RWPE2 (cell line): ENCODE measurements at regions not wholly inside any gene's neighbourhood (a gene's known extent, or its start where the extent isn't known, plus 50 kb on each side); places are given as distances from the start of the nearest gene placed in this dataset.

ENCODE experiments used
- ATAC-seq: fragments of 200-7000 bp; cut with Tn5 transposase; 3 replicates; pipeline ENCODE4 v1.9.1; 2021; ENCODE audit warnings: low read depth
- DNase-seq: peaks from one replicate; pipeline ENCODE4 v3.0.0-alpha.2; 2020; ENCODE audit warnings: low spot score
- H3K27ac ChIP-seq: fragments of 450-650 bp; 2 replicates; pipeline ENCODE4 v1.5.1; 2017; ENCODE audit warnings: mild to moderate bottlenecking; ENCODE audit not compliant: poor library complexity, severe bottlenecking
- H3K27me3 ChIP-seq: fragments of 250-450 bp; sonication (Bioruptor Pico); 2 replicates; pipeline ENCODE4 v1.5.1; 2021; ENCODE audit warnings: mild to moderate bottlenecking, moderate library complexity; ENCODE audit not compliant: insufficient read depth, poor library complexity, severe bottlenecking
- H3K36me3 ChIP-seq: fragments of 250-450 bp; sonication (Bioruptor Pico); 2 replicates; pipeline ENCODE4 v1.5.1; 2020; ENCODE audit warnings: low read depth, mild to moderate bottlenecking, moderate library complexity
- H3K4me1 ChIP-seq: fragments of 250-450 bp; sonication (Bioruptor Pico); 2 replicates; pipeline ENCODE4 v1.5.1; 2021; ENCODE audit warnings: mild to moderate bottlenecking, moderate library complexity; ENCODE audit not compliant: insufficient read depth, poor library complexity, severe bottlenecking
- H3K4me3 ChIP-seq: fragments of 250-450 bp; sonication (Bioruptor Pico); 2 replicates; pipeline ENCODE4 v1.5.1; 2021; ENCODE audit warnings: mild to moderate bottlenecking, moderate library complexity; ENCODE audit not compliant: severe bottlenecking
- H3K9me3 ChIP-seq: fragments of 250-450 bp; sonication (Bioruptor Pico); 2 replicates; pipeline ENCODE4 v1.5.1; 2021; ENCODE audit warnings: mild to moderate bottlenecking, moderate library complexity; ENCODE audit not compliant: severe bottlenecking
- TF ChIP-seq, protein P1 (sequence below): fragments of 450-650 bp; IDR thresholded peaks from one replicate; pipeline ENCODE4 v1.5.1; 2017; ENCODE audit warnings: mild to moderate bottlenecking, moderate library complexity; ENCODE audit not compliant: poor library complexity, severe bottlenecking

DNA sequence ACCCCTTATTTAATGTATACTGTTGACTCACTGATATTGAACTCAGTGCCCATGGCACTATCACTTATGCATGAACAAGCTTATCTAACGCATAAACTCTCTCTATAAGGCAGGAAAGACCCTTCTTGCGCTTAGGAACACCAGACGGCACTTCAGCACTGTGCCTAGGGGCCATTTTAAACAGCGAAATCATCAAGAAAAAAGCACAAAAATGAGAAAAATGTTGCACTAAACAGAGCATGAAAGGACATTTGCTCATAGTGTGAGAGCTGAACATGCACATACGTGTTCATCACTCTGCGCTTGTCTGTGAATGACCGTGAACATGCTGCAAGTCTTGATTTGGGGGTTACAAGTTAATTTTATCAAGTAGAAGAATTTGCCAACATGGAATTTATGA lies 109.6 kb downstream of the WDR11 start:
- H3K9me3 ChIP-seq = no peaks in the 10 kb centered on the region
- H3K36me3 ChIP-seq = no peaks in the 10 kb centered on the region
- H3K4me1 ChIP-seq = peaks cover 4% of the 10 kb centered on the region
- H3K4me3 ChIP-seq = no peak overlapping the region
- ATAC-seq (no peak), DNase-seq (no peak)
- TF ChIP-seq, protein P1, sequence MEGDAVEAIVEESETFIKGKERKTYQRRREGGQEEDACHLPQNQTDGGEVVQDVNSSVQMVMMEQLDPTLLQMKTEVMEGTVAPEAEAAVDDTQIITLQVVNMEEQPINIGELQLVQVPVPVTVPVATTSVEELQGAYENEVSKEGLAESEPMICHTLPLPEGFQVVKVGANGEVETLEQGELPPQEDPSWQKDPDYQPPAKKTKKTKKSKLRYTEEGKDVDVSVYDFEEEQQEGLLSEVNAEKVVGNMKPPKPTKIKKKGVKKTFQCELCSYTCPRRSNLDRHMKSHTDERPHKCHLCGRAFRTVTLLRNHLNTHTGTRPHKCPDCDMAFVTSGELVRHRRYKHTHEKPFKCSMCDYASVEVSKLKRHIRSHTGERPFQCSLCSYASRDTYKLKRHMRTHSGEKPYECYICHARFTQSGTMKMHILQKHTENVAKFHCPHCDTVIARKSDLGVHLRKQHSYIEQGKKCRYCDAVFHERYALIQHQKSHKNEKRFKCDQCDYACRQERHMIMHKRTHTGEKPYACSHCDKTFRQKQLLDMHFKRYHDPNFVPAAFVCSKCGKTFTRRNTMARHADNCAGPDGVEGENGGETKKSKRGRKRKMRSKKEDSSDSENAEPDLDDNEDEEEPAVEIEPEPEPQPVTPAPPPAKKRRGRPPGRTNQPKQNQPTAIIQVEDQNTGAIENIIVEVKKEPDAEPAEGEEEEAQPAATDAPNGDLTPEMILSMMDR = no peak
- H3K27ac ChIP-seq = no peak overlapping the region
- H3K27me3 ChIP-seq = no peaks in the 10 kb centered on the region

DNA sequence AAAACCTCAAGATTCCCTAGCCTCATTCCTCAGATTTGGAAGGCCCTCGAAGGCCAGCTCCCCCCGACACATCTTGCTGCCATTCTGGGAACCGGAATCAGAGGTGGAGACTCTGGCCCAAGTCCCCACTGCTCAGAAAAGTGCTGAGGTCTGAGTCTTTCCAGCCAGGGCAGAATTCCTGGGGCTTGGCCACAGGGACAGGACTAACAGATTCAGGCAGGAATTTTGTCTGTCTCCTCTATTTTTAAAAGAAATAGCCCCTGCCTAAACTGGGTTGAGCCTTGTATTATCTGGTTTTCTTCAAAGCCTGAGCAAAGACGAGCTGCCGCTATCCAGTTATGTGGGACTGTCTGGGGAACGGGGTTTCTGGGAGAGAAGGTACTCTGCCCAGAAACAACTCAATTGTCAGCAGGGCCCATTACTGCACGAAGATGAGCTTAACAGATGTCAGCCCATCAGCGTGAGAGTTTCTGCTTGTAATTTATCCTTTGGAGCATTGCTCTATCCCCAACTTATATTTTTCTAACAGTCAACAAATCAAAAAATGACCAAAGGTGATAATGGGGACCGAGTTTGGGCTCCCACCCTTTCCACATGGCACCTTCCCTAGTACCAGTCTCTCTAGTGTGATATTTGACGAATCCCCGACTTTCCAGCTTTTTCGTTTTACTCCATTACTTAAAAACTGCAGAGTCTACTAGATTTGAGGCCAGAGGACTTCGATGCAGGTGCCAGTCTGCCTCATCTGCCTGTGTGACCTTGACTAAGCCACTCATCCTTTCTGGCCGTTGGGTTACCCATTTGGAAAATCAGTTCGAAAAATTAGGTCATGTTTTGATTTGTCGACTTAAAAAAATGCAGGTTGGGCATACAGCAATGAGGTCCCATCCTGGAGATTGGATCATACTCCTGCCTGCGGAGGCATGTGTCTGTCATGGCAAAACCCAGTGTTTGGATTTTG lies 110.9 kb downstream of the WDR11 start:
- TF ChIP-seq, protein P1 = no peak
- ATAC-seq (no peak), DNase-seq (no peak)
- no peaks in the 10 kb centered on the region for H3K27me3 ChIP-seq
- H3K27ac ChIP-seq = no peak overlapping the region
- H3K4me1 ChIP-seq = peaks cover 8% of the 10 kb centered on the region
- no peaks in the 10 kb centered on the region for H3K36me3 ChIP-seq
- no peak overlapping the region for H3K4me3 ChIP-seq
- no peaks in the 10 kb centered on the region for H3K9me3 ChIP-seq

DNA sequence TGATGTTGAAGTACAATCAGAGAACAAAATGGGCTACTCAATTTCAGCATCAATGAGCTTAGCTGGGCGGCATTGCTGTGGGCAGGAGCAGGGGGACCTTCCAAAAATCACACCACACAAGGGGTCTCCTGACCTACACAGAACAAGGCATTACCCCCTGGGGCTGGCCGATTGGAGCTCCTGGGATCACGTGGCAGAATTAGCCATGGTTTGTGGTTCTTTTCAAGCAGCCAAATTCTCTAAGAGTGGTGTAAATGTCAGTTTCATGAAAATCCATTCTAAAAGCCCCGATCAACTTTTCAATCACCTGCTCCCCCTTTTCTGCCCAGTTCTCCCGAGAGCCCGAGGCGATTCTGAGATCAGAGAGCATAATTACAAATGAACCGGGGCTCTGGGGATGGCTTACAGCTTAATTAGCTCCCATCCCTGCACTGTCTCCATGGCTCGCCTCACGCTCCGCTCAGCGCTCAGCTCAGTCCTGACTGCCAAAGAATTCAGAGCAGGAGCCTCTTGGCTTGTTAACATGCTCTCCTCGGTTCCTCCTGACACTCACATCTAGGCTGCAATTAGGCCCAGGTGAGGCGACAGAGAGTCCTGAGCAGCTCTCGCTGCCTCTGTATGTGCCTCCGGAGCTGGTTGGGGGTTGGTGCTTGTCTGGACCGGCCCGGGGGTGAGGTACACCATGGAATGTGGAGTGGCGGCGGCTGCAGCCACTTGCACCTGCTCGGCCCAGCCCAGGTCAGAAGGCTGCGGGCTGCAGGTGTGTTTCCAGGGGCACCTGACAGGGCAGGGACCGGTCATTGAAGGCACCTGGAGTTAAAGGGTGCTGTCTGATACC lies 111.8 kb downstream of the WDR11 start:
- peaks cover 8% of the 10 kb centered on the region for H3K4me1 ChIP-seq
- DNase-seq (no peak), ATAC-seq (0 out of 3 replicates have a peak, but pooled peaks have one; percentile 10)
- H3K4me3 ChIP-seq = no peak overlapping the region
- H3K27ac ChIP-seq = no peak overlapping the region
- no peaks in the 10 kb centered on the region for H3K27me3 ChIP-seq
- no peaks in the 10 kb centered on the region for H3K36me3 ChIP-seq
- H3K9me3 ChIP-seq = no peaks in the 10 kb centered on the region
- TF ChIP-seq, protein P1 = no peak

DNA sequence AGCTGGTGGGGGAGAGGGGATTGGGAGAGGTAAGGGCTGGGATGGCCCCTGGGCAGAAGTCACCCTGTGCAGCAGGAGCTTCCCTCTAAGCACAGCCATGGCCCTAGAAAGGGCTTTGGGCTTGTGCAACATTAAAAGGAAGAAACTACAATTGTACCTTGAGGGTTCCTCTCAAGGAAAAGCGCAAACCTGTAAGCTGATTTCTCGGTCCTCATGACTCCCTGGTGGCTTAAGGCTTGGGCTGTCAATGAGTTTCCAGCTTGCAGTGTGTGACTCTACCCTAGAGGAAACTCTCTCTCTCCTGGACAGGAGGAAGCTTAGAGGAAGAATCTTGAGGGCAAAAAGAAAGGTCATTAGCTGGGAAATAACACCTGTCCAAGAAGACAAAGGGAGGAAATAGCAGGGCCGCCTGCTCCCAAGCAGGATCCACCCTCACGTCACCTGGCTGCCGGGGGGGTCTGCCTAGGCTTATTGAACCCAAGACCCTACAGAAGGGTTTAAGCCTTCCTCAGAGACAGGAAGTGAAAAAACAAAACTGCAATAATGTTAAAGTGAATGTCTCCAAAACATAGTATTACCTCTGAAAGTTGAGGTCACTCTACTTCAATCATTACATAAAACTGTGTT lies 112.5 kb downstream of the WDR11 start:
- Histone ChIP-seq H3K27ac (no peak overlapping the region), H3K36me3 (no peaks in the 10 kb centered on the region), H3K27me3 (no peaks in the 10 kb centered on the region), H3K9me3 (no peaks in the 10 kb centered on the region), H3K4me1 (peaks cover 8% of the 10 kb centered on the region), H3K4me3 (no peak overlapping the region)
- DNase-seq (no peak), ATAC-seq (no peak)
- TF ChIP-seq, protein P1 = no peak
